ENCODE measurements at regions not wholly inside any gene's neighbourhood (a gene's known extent, or its start where the extent isn't known, plus 50 kb on each side); places are given as distances from the start of the nearest gene placed in this dataset.
A peak's percentile ranks its signal among the peaks of the same experiment; 100 is the strongest.

GRCh38 chr3:137103739-137104138, 146.0 kb downstream of the IL20RB start:
- no peaks in the 10 kb centered on the region for H3K27me3 ChIP-seq (replicated peaks; ENCODE audit: control insufficient read depth, insufficient read depth, low read length)
- no peaks in the 10 kb centered on the region for H3K36me3 ChIP-seq (ENCODE audit: control insufficient read depth, insufficient read depth, low read length)
- H3K4me3 ChIP-seq (replicated peaks; ENCODE audit: low read depth, low read length), result no peak overlapping the region
- TF ChIP-seq CTCF (IDR thresholded peaks at IDR 0.05; ENCODE audit: insufficient read depth, low read length, poor library complexity, severe bottlenecking), result no peak
- DNase-seq (ENCODE audit: extremely low read depth, insufficient read length), result no peak

- DNase-seq (ENCODE audit: extremely low read depth, insufficient read length), result peak; percentile 16
- H3K4me3 ChIP-seq (replicated peaks; ENCODE audit: low read depth, low read length), result no peak overlapping the region
Measured at GRCh38 chr3:137105277-137105977, 147.6 kb downstream of the IL20RB start.

GRCh38 chr3:137106612-137107240, 148.9 kb downstream of the IL20RB start:
- Histone ChIP-seq H3K4me3 (replicated peaks; ENCODE audit: low read depth, low read length) (no peak overlapping the region), H3K36me3 (ENCODE audit: control insufficient read depth, insufficient read depth, low read length) (no peaks in the 10 kb centered on the region), H3K27me3 (replicated peaks; ENCODE audit: control insufficient read depth, insufficient read depth, low read length) (no peaks in the 10 kb centered on the region)
- no peak for DNase-seq (ENCODE audit: extremely low read depth, insufficient read length)
- TF ChIP-seq CTCF (IDR thresholded peaks at IDR 0.05; ENCODE audit: insufficient read depth, low read length, poor library complexity, severe bottlenecking), result no peak

More at GRCh38 chr3:137105277-137105977, 147.6 kb downstream of the IL20RB start:
- Histone ChIP-seq H3K36me3 (ENCODE audit: control insufficient read depth, insufficient read depth, low read length) (no peaks in the 10 kb centered on the region), H3K27me3 (replicated peaks; ENCODE audit: control insufficient read depth, insufficient read depth, low read length) (no peaks in the 10 kb centered on the region)
- TF ChIP-seq CTCF (IDR thresholded peaks at IDR 0.05; ENCODE audit: insufficient read depth, low read length, poor library complexity, severe bottlenecking), result peak; percentile 49

- no peak overlapping the region for H3K4me3 ChIP-seq (replicated peaks; ENCODE audit: low read depth, low read length)
- no peaks in the 10 kb centered on the region for H3K36me3 ChIP-seq (ENCODE audit: control insufficient read depth, insufficient read depth, low read length)
- no peak for TF ChIP-seq CTCF (IDR thresholded peaks at IDR 0.05; ENCODE audit: insufficient read depth, low read length, poor library complexity, severe bottlenecking)
- H3K27me3 ChIP-seq (replicated peaks; ENCODE audit: control insufficient read depth, insufficient read depth, low read length), result no peaks in the 10 kb centered on the region
- no peak for DNase-seq (ENCODE audit: extremely low read depth, insufficient read length)
Measured at GRCh38 chr3:137108699-137109440, 151.1 kb downstream of the IL20RB start.

- peak; percentile 82 for TF ChIP-seq CTCF (IDR thresholded peaks at IDR 0.05; ENCODE audit: insufficient read depth, low read length, poor library complexity, severe bottlenecking)
- H3K4me3 ChIP-seq (replicated peaks; ENCODE audit: low read depth, low read length), result no peak overlapping the region
- no peaks in the 10 kb centered on the region for H3K27me3 ChIP-seq (replicated peaks; ENCODE audit: control insufficient read depth, insufficient read depth, low read length)
- H3K36me3 ChIP-seq (ENCODE audit: control insufficient read depth, insufficient read depth, low read length), result no peaks in the 10 kb centered on the region
- DNase-seq (ENCODE audit: extremely low read depth, insufficient read length), result no peak
Measured at GRCh38 chr3:137110392-137110996, 152.7 kb downstream of the IL20RB start.

Measured in GM06990 (cell line).